HepG2 (cell line): ENCODE measurements at regions not wholly inside any gene's neighbourhood (a gene's known extent, or its start where the extent isn't known, plus 50 kb on each side); places are given as distances from the start of the nearest gene placed in this dataset.

Source experiments
- ATAC-seq: fragments of 200-7000 bp; cut with Tn5 transposase; 3 replicates; pipeline ENCODE4 v1.9.1; 2020; ENCODE audit warnings: mild to moderate bottlenecking, moderate library complexity
- BruUV-seq: library from RNA; stranded (reverse); fragments of 400-500 nt; replicated peaks from 2 replicates; lab custom pipeline; 2021; lab: Mats Ljungman, UMichigan
- CTCF ChIA-PET: fragments of 300-600 bp; formaldehyde crosslinking; extraction: SDS; loops from one replicate; lab custom pipeline; 2021; ENCODE audit warnings: low total read pairs, inconsistent platforms, low intra/inter-chr PET ratio; lab: Yijun Ruan, JAX
- POLR2A ChIA-PET: fragments of 350-600 bp; sonication (Branson Sonifier 250); formaldehyde crosslinking; loops from one replicate; lab custom pipeline; 2020; ENCODE audit warnings: antibody characterized with exemption, inconsistent platforms; lab: Yijun Ruan, JAX
- DNase-seq: peaks from one replicate; pipeline ENCODE4 v3.0.0-alpha.2; 2015; ENCODE audit warnings: low spot score
- FAIRE-seq: peaks from 3 replicates; lab custom pipeline; 2011; peaks lifted over from hg19 to GRCh38; lab: Jason Lieb, UNC
- H2AFZ ChIP-seq: one replicate; pipeline ENCODE4 v1.6.1; 2011; ENCODE audit warnings: low read length, inconsistent platforms
- H3K27ac ChIP-seq: fragments of 300-600 bp; 3 replicates; pipeline ENCODE4 v1.8.0; 2011; ENCODE audit warnings: mixed run types, mild to moderate bottlenecking, mixed read lengths, low read length, inconsistent platforms; ENCODE audit not compliant: insufficient read depth; ENCODE audit errors: extremely low read length
- H3K27me3 ChIP-seq, 2 experiments: fragments of 200-600 bp in 1 of 2; 2 replicates in 1 of 2; 3 replicates in 1 of 2; pipeline versions ENCODE4 v1.6.0 to v1.8.0; 2011; ENCODE audit warnings: low read length in 2 of 2, mild to moderate bottlenecking in 2 of 2, moderate library complexity in 2 of 2, inconsistent platforms in 1 of 2; ENCODE audit not compliant: insufficient read depth in 2 of 2, control insufficient read depth in 1 of 2
- H3K36me3 ChIP-seq, 2 experiments: fragments of 200-600 bp in 1 of 2; replicated peaks in 1 of 2; 2 replicates in 1 of 2; 3 replicates in 1 of 2; pipeline versions ENCODE4 v1.5.1 to v1.8.0; 2011; ENCODE audit warnings: low read length in 2 of 2, inconsistent platforms in 1 of 2; ENCODE audit not compliant: insufficient read depth in 2 of 2, control insufficient read depth in 1 of 2
- H3K4me1 ChIP-seq: 2 replicates; pipeline ENCODE4 v1.5.1; 2012; ENCODE audit warnings: low read length, inconsistent platforms; ENCODE audit not compliant: insufficient read depth
- H3K4me2 ChIP-seq: 2 replicates; pipeline ENCODE4 v1.6.0; 2011; ENCODE audit warnings: low read depth, low read length, inconsistent platforms
- H3K4me3 ChIP-seq, 3 experiments: fragments of 200-600 bp in 1 of 3; sonication (generic), shearing (Covaris generic) in 1 of 3; replicated peaks in 1 of 3; 2 replicates each; pipeline ENCODE4 v1.5.1; 2011 to 2016; ENCODE audit warnings: low read length in 3 of 3, inconsistent platforms in 2 of 3, low read depth in 2 of 3, mild to moderate bottlenecking in 2 of 3, control low read depth in 1 of 3, mixed read lengths in 1 of 3; ENCODE audit not compliant: insufficient read depth in 1 of 3
- H3K79me2 ChIP-seq: one replicate; pipeline ENCODE4 v1.6.1; 2011; ENCODE audit warnings: low read length, inconsistent platforms; ENCODE audit not compliant: insufficient read depth
- H3K9ac ChIP-seq: 2 replicates; pipeline ENCODE4 v1.6.0; 2011; ENCODE audit warnings: mild to moderate bottlenecking, low read depth, low read length, inconsistent platforms; ENCODE audit not compliant: insufficient read depth
- H3K9me3 ChIP-seq: 2 replicates; pipeline ENCODE4 v1.5.1; 2012; ENCODE audit warnings: mild to moderate bottlenecking, low read length
- H4K20me1 ChIP-seq: 2 replicates; pipeline ENCODE4 v1.6.0; 2011; ENCODE audit warnings: inconsistent platforms, mild to moderate bottlenecking, low read length, moderate library complexity; ENCODE audit not compliant: insufficient read depth
- DDIT3 ChIP-seq: sonication (generic); formaldehyde crosslinking; IDR thresholded peaks from 2 replicates; pipeline ENCODE4 v1.4.0; 2020; ENCODE audit warnings: mild to moderate bottlenecking, missing genetic modification reagents
- HNF4A ChIP-seq: sonication (generic); formaldehyde crosslinking; IDR thresholded peaks from 2 replicates; pipeline ENCODE4 v1.4.0; 2020; ENCODE audit warnings: missing genetic modification reagents
- JARID2 ChIP-seq: sonication (generic); formaldehyde crosslinking; IDR thresholded peaks from 2 replicates; pipeline ENCODE4 v1.8.1; 2023; ENCODE audit warnings: missing genetic modification reagents, inconsistent platforms; ENCODE audit not compliant: insufficient replicate concordance
- MYC ChIP-seq: sonication (generic); formaldehyde crosslinking; IDR thresholded peaks from 2 replicates; pipeline ENCODE4 v1.9.0; 2021; ENCODE audit warnings: missing genetic modification reagents, borderline replicate concordance
- RBFOX2 ChIP-seq: fragments of 200-400 bp; formaldehyde crosslinking; IDR thresholded peaks from 2 replicates; pipeline ENCODE4 v1.6.1; 2017; ENCODE audit warnings: low read depth, mild to moderate bottlenecking, low read length
- SIN3A ChIP-seq: IDR thresholded peaks from 2 replicates; pipeline ENCODE4 v1.6.1; 2011; ENCODE audit warnings: low read depth, mild to moderate bottlenecking, control low read depth, low read length, borderline replicate concordance
- SIX4 ChIP-seq: sonication (generic); formaldehyde crosslinking; IDR thresholded peaks from 2 replicates; pipeline ENCODE4 v1.4.0; 2020; ENCODE audit warnings: missing genetic modification reagents
- SRF ChIP-seq: IDR thresholded peaks from 2 replicates; pipeline ENCODE4 v1.6.1; 2011; ENCODE audit warnings: mild to moderate bottlenecking, low read depth, low read length, moderate library complexity
- SRSF4 ChIP-seq: fragments of 200-400 bp; formaldehyde crosslinking; IDR thresholded peaks from one replicate; pipeline ENCODE4 v1.6.1; 2018; ENCODE audit warnings: mild to moderate bottlenecking, low read depth, low read length, moderate library complexity; ENCODE audit not compliant: poor library complexity, severe bottlenecking
- SSRP1 ChIP-seq: IDR thresholded peaks from 2 replicates; pipeline ENCODE4 v1.6.1; 2016; ENCODE audit warnings: control low read depth
- WIZ ChIP-seq: sonication (generic); formaldehyde crosslinking; IDR thresholded peaks from 2 replicates; pipeline ENCODE4 v1.5.1; 2020; ENCODE audit warnings: mild to moderate bottlenecking, missing genetic modification reagents
- ZBTB1 ChIP-seq: sonication (generic); formaldehyde crosslinking; IDR thresholded peaks from 2 replicates; pipeline ENCODE4 v1.4.0; 2020; ENCODE audit warnings: missing genetic modification reagents, borderline replicate concordance
- ZBTB4 ChIP-seq: sonication (generic); formaldehyde crosslinking; IDR thresholded peaks from 2 replicates; pipeline ENCODE4 v1.4.0; 2020; ENCODE audit warnings: missing genetic modification reagents, mild to moderate bottlenecking, borderline replicate concordance
- ZFP37 ChIP-seq: sonication (generic); formaldehyde crosslinking; IDR thresholded peaks from 2 replicates; pipeline ENCODE4 v1.4.0; 2020; ENCODE audit warnings: missing genetic modification reagents, borderline replicate concordance
- ZNF205 ChIP-seq: IDR thresholded peaks from 2 replicates; pipeline ENCODE4 v1.6.1; 2018; ENCODE audit warnings: missing biosample characterization, missing genetic modification reagents
- ZNF510 ChIP-seq: sonication (generic); formaldehyde crosslinking; IDR thresholded peaks from 2 replicates; pipeline ENCODE4 v1.4.0; 2020; ENCODE audit warnings: low read depth, mild to moderate bottlenecking, missing genetic modification reagents
- ZNF550 ChIP-seq: sonication (generic); formaldehyde crosslinking; IDR thresholded peaks from 2 replicates; pipeline ENCODE4 v1.4.0; 2020; ENCODE audit warnings: mild to moderate bottlenecking, missing genetic modification reagents, borderline replicate concordance
- ZNF772 ChIP-seq: sonication (generic); formaldehyde crosslinking; IDR thresholded peaks from 2 replicates; pipeline ENCODE4 v1.5.0; 2020; ENCODE audit warnings: mild to moderate bottlenecking, missing genetic modification reagents
- WGBS: methylation state at CpG from one replicate; pipeline ENCODE4 v1.1.6; 2017; ENCODE audit warnings: low lambda C conversion rate; 5-methylcytosine and 5-hydroxymethylcytosine counted together
- in situ Hi-C: cut with HindIII; loops from 2 replicates; pipeline ENCODE4 v1.10.0; 2017; ENCODE audit warnings: low pct_unique_long_range_greater_than_20kb; ENCODE audit not compliant: extremely low pct_ligation_motif_present
- intact Hi-C: fragments of 100-400 bp; cut with micrococcal nuclease; formaldehyde crosslinking; loops from one replicate; pipeline ENCODE4 v1.10.0; 2022; ENCODE audit not compliant: unreplicated experiment
- TF ChIP-seq, protein P1 (sequence below): sonication (generic); formaldehyde crosslinking; IDR thresholded peaks from 2 replicates; pipeline ENCODE4 v1.4.0; 2020; ENCODE audit warnings: missing genetic modification reagents

- TF ChIP-seq, protein P1, sequence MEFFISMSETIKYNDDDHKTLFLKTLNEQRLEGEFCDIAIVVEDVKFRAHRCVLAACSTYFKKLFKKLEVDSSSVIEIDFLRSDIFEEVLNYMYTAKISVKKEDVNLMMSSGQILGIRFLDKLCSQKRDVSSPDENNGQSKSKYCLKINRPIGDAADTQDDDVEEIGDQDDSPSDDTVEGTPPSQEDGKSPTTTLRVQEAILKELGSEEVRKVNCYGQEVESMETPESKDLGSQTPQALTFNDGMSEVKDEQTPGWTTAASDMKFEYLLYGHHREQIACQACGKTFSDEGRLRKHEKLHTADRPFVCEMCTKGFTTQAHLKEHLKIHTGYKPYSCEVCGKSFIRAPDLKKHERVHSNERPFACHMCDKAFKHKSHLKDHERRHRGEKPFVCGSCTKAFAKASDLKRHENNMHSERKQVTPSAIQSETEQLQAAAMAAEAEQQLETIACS (CRISPR knock-in tag), result no peak
- TF ChIP-seq DDIT3 (no peak), ZNF772 (CRISPR knock-in tag) (no peak), SIN3A (no peak)
Measured at GRCh38 chr13:57003682-57004081, 137.0 kb upstream of the PRR20A start (continued).

- no peak overlapping the region for H3K4me3 ChIP-seq
- intact Hi-C loops, result no loop called here
- TF ChIP-seq SRF (no peak), ZNF205 (CRISPR knock-in tag) (no peak), WIZ (CRISPR knock-in tag) (no peak), ZNF510 (CRISPR knock-in tag) (no peak), MYC (CRISPR knock-in tag) (no peak), ZFP37 (no peak), ZNF550 (no peak), ZBTB4 (CRISPR knock-in tag) (no peak), SSRP1 (CRISPR knock-in tag) (no peak), RBFOX2 (no peak), SIX4 (no peak), JARID2 (CRISPR knock-in tag) (no peak), SRSF4 (no peak), ZBTB1 (no peak), HNF4A (CRISPR knock-in tag) (no peak)
Measured at GRCh38 chr13:57017357-57017756, 123.4 kb upstream of the PRR20A start.

More at GRCh38 chr13:57017357-57017756, 123.4 kb upstream of the PRR20A start:
- DNase-seq (no peak), FAIRE-seq (no peak), ATAC-seq (no peak)
- no peak overlapping the region for H3K4me2 ChIP-seq
- ChIA-PET POLR2A (no interaction called here), CTCF (no interaction called here)
- H3K4me1 ChIP-seq, result no peaks in the 10 kb centered on the region
- H4K20me1 ChIP-seq, result no peaks in the 10 kb centered on the region
- no peak overlapping the region for H3K27ac ChIP-seq
- peaks cover 78% of the 10 kb centered on the region for H3K9me3 ChIP-seq
- H3K79me2 ChIP-seq, result no peaks in the 10 kb centered on the region
- in situ Hi-C loops, result no loop called here
- H3K36me3 ChIP-seq, result no peaks in the 10 kb centered on the region
- H3K9ac ChIP-seq, result no peak overlapping the region
- no TSS peak for BruUV-seq
- WGBS, result 3% methylated on average over 1 of the region's 1 CpG
- H2AFZ ChIP-seq, result no peak overlapping the region
- H3K27me3 ChIP-seq, result no peaks in the 10 kb centered on the region
